GM12872 (cell line): ENCODE measurements at regions not wholly inside any gene's neighbourhood (a gene's known extent, or its start where the extent isn't known, plus 50 kb on each side); places are given as distances from the start of the nearest gene placed in this dataset.

Experiments used
- CTCF ChIP-seq: IDR thresholded peaks from 3 replicates; pipeline ENCODE4 v1.5.1; 2011; ENCODE audit warnings: low read depth, mild to moderate bottlenecking, low read length, moderate library complexity; ENCODE audit not compliant: insufficient read depth

- TF ChIP-seq CTCF: no peak
Measured at GRCh38 chr13:106326751-106327150, 208.7 kb downstream of the EFNB2 start.

- TF ChIP-seq CTCF: no peak
Measured at GRCh38 chr13:106324444-106324843, 211.0 kb downstream of the EFNB2 start.

GRCh38 chr13:106322628-106323027 is 212.8 kb downstream of the EFNB2 start:
- no peak for TF ChIP-seq CTCF

- no peak for TF ChIP-seq CTCF
Measured at GRCh38 chr13:106318941-106319411, 216.5 kb downstream of the EFNB2 start.

GRCh38 chr13:106314417-106314816 is 221.0 kb downstream of the EFNB2 start:
- TF ChIP-seq CTCF: no peak

GRCh38 chr13:106311004-106311403 is 224.5 kb downstream of the EFNB2 start:
- no peak for TF ChIP-seq CTCF

GRCh38 chr13:106310291-106310865 is 225.1 kb downstream of the EFNB2 start:
- TF ChIP-seq CTCF: no peak

GRCh38 chr13:106306748-106307277 is 228.6 kb downstream of the EFNB2 start:
- TF ChIP-seq CTCF: no peak
